PC-3 (cell line): ENCODE measurements at regions not wholly inside any gene's neighbourhood (a gene's known extent, or its start where the extent isn't known, plus 50 kb on each side); places are given as distances from the start of the nearest gene placed in this dataset.
A peak's percentile ranks its signal among the peaks of the same experiment; 100 is the strongest.

Source experiments
- ATAC-seq: fragments of 200-7000 bp; cut with Tn5 transposase; 2 replicates; pipeline ENCODE4 v1.9.1; 2020; ENCODE audit warnings: mild to moderate bottlenecking, moderate library complexity
- BruUV-seq: library from RNA; stranded (reverse); fragments of 400-500 nt; replicated peaks from 2 replicates; lab custom pipeline; 2021; lab: Mats Ljungman, UMichigan
- CTCF ChIA-PET: fragments of 300-600 bp; sonication (Branson Sonifier 250); formaldehyde crosslinking; loops from one replicate; lab custom pipeline; 2022; ENCODE audit warnings: antibody characterized with exemption; lab: Charles Lee
- POLR2A ChIA-PET: fragments of 300-600 bp; sonication (Branson Sonifier 250); formaldehyde crosslinking; loops from one replicate; lab custom pipeline; 2022; ENCODE audit warnings: antibody characterized with exemption; ENCODE audit not compliant: unreplicated experiment; lab: Charles Lee
- DNase-seq: peaks from one replicate; pipeline ENCODE4 v3.0.0-alpha.2; 2015
- H2AFZ ChIP-seq: fragments of 300-600 bp; sonication (generic); 2 replicates; pipeline ENCODE4 v1.6.0; 2016; ENCODE audit warnings: antibody characterized with exemption, low read length
- H3F3A ChIP-seq: fragments of 300-600 bp; sonication (generic); one replicate; pipeline ENCODE4 v1.6.0; 2017; ENCODE audit warnings: antibody characterized with exemption, low read length, control low read depth, mild to moderate bottlenecking; ENCODE audit not compliant: unreplicated experiment
- H3K27ac ChIP-seq: fragments of 300-600 bp; sonication (generic); 2 replicates; pipeline ENCODE4 v1.5.1; 2016; ENCODE audit warnings: mild to moderate bottlenecking, low read length
- H3K27me3 ChIP-seq: fragments of 300-600 bp; sonication (generic); 2 replicates; pipeline ENCODE4 v1.6.1; 2016; ENCODE audit warnings: low read length, mixed read lengths
- H3K36me3 ChIP-seq: fragments of 300-600 bp; sonication (generic); 2 replicates; pipeline ENCODE4 v1.6.1; 2016; ENCODE audit warnings: low read depth, mixed run types, low read length, mixed read lengths
- H3K4me1 ChIP-seq: fragments of 300-600 bp; sonication (generic); 2 replicates; pipeline ENCODE4 v1.5.1; 2016; ENCODE audit warnings: low read length; ENCODE audit not compliant: insufficient read depth
- H3K4me2 ChIP-seq: fragments of 300-600 bp; sonication (generic); 2 replicates; pipeline ENCODE4 v1.6.0; 2016; ENCODE audit warnings: low read length
- H3K4me3 ChIP-seq: fragments of 300-600 bp; sonication (generic); 2 replicates; pipeline ENCODE4 v1.5.1; 2016; ENCODE audit warnings: mild to moderate bottlenecking, low read length, mixed read lengths
- H3K79me2 ChIP-seq: fragments of 300-600 bp; sonication (generic); 2 replicates; pipeline ENCODE4 v1.6.1; 2017; ENCODE audit warnings: low read length, mixed read lengths
- H3K9ac ChIP-seq: fragments of 300-600 bp; sonication (generic); 2 replicates; pipeline ENCODE4 v1.6.0; 2016; ENCODE audit warnings: mild to moderate bottlenecking, low read length
- H3K9me2 ChIP-seq: fragments of 300-600 bp; sonication (generic); replicated peaks from 2 replicates; pipeline ENCODE4 v1.6.1; 2016; ENCODE audit warnings: mixed run types, low read length, mixed read lengths
- H3K9me3 ChIP-seq: fragments of 300-600 bp; sonication (generic); 2 replicates; pipeline ENCODE4 v1.6.1; 2016; ENCODE audit warnings: low read length, mixed read lengths
- H4K20me1 ChIP-seq: fragments of 300-600 bp; sonication (generic); 2 replicates; pipeline ENCODE4 v1.6.1; 2016; ENCODE audit warnings: low read length, mixed read lengths
- EZH2 ChIP-seq: fragments of 300-600 bp; sonication (generic); IDR thresholded peaks from one replicate; pipeline ENCODE4 v1.6.1; 2017; ENCODE audit warnings: antibody characterized with exemption, mild to moderate bottlenecking, low read length; ENCODE audit not compliant: unreplicated experiment
- EZH2phosphoT487 ChIP-seq: fragments of 300-600 bp; sonication (generic); IDR thresholded peaks from 2 replicates; pipeline ENCODE4 v1.6.1; 2018; ENCODE audit warnings: mild to moderate bottlenecking, antibody characterized with exemption, low read length, borderline replicate concordance
- intact Hi-C: fragments of 100-400 bp; cut with micrococcal nuclease; formaldehyde crosslinking; loops from 2 replicates; pipeline ENCODE4 v1.9.0; 2023
- TF ChIP-seq, protein P1 (sequence below): fragments of 300-600 bp; sonication (generic); conservative IDR thresholded peaks from 2 replicates; pipeline ENCODE4 v1.5.1; 2017; ENCODE audit warnings: antibody characterized with exemption, low read depth, mild to moderate bottlenecking, low read length

DNA sequence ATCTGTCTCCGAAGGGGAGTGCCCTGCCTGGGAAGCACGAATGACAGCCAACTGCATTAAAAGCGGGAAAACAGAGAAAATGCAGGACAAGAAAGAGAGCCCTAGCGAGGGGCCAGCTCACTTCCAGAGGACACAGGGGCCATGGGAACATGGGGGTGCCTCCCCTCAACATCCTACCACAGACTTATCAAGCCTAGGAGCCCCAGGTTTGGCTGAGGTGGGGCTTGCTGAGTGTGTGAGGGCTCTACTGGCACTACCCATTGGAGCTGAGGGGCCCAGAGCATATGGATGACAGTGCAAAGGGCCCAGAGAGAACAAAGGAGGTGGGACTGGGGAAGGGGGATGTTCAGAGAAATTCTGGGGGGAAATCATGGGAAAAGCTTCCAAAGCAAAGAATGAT, 101.8 kb downstream of the PJA1 start:
- intact Hi-C loops = no loop called here
- CTCF ChIA-PET = no interaction called here
- BruUV-seq = no TSS peak

DNA sequence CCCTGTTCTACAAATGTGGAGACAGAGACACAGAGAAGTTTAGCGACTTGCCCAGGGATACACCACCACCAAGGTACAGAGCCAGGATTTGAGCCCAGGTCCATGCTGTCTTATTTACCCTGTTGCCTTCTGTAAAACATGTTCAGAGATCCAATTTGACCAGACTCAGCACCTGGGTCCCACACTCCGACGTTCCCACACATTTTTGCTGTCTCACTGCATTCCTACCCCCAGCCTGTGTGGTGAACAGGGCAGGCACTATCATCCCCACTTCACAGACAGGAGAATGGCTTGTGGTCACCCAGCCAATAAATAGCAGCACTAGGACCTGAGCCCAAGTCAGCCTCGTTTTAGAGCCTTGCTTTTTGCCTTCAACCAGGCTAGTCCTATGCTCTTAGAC, 102.8 kb downstream of the PJA1 start:
- Histone ChIP-seq H4K20me1 (no peaks in the 10 kb centered on the region), H3K4me1 (peaks cover 4% of the 10 kb centered on the region; the same call in 1 of the 2 replicates), H3K79me2 (no peaks in the 10 kb centered on the region), H3K36me3 (no peaks in the 10 kb centered on the region), H3K9me3 (no peaks in the 10 kb centered on the region), H3K27me3 (no peaks in the 10 kb centered on the region), H3K9me2 (no peaks in the 10 kb centered on the region), H3K27ac (no peak overlapping the region), H3K9ac (no peak overlapping the region), H3F3A (no peaks in the 10 kb centered on the region), H3K4me2 (no peak overlapping the region), H3K4me3 (no peak overlapping the region), H2AFZ (no peak overlapping the region)
- TF ChIP-seq EZH2 (no peak), EZH2phosphoT487 (no peak)
- TF ChIP-seq, protein P1, sequence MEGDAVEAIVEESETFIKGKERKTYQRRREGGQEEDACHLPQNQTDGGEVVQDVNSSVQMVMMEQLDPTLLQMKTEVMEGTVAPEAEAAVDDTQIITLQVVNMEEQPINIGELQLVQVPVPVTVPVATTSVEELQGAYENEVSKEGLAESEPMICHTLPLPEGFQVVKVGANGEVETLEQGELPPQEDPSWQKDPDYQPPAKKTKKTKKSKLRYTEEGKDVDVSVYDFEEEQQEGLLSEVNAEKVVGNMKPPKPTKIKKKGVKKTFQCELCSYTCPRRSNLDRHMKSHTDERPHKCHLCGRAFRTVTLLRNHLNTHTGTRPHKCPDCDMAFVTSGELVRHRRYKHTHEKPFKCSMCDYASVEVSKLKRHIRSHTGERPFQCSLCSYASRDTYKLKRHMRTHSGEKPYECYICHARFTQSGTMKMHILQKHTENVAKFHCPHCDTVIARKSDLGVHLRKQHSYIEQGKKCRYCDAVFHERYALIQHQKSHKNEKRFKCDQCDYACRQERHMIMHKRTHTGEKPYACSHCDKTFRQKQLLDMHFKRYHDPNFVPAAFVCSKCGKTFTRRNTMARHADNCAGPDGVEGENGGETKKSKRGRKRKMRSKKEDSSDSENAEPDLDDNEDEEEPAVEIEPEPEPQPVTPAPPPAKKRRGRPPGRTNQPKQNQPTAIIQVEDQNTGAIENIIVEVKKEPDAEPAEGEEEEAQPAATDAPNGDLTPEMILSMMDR = no peak
- BruUV-seq = no TSS peak
- DNase-seq = no peak
- ChIA-PET CTCF (interaction anchor here (2.8 kb wide), 1 partner anchor 235 kb away, joined by 48 read pairs; the partner anchor contains the start of gene EFNB1), POLR2A (no interaction called here)
- ATAC-seq = no peak
- intact Hi-C loops = no loop called here

More for the DNA sequence above, 101.8 kb downstream of the PJA1 start:
- Histone ChIP-seq H3K4me3 (no peak overlapping the region), H3K79me2 (no peaks in the 10 kb centered on the region), H2AFZ (no peak overlapping the region), H3K4me2 (no peak overlapping the region), H3K4me1 (peaks cover 4% of the 10 kb centered on the region; the same call in 1 of the 2 replicates), H3F3A (no peaks in the 10 kb centered on the region), H3K9me3 (no peaks in the 10 kb centered on the region), H4K20me1 (no peaks in the 10 kb centered on the region), H3K27ac (no peak overlapping the region), H3K36me3 (no peaks in the 10 kb centered on the region), H3K9me2 (no peaks in the 10 kb centered on the region), H3K9ac (no peak overlapping the region), H3K27me3 (no peaks in the 10 kb centered on the region)
- ATAC-seq (no peak), DNase-seq (no peak)
- POLR2A ChIA-PET = no interaction called here
- TF ChIP-seq EZH2phosphoT487 = no peak
- TF ChIP-seq EZH2 = no peak
- TF ChIP-seq, protein P1 = no peak

DNA sequence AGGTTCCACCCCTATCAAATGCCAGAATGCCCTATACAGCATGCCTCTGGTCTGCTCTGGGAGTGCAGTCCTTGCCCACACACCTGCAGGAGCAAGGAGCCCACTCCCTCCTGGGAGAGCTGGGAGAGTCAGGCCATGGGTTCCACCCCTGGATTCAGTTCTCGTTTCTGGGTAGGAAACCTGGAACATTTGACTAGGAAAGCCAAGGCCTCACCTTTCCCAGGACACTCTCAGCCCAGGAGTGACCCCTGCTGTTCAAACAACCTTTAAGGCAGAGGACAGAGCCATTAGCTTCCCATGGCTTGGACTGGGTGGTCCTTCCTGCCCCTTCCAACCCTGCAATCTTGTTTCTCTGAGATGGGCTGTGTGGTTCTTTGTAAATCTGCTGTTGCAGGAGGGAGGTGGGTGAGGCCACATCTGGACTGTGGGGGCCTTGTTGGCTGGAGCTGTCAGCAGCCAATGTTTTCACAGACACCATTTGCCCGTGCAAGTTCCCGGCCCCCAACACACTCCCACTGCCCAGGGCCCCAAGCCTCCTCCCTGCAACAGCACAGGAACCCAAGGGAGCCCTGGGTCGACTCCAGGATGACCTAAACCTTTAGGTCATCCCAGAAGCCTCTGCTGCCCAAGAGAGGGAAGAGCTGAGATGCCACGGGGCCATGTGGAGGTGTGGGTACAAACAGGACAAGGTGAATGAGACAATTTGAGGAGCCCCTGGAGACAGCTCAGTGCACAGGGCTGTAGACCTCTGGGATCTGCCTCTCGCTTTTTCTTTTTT, 104.4 kb downstream of the PJA1 start:
- intact Hi-C loops = loop anchor here (1.0 to 2.0 kb wide), 3 partner anchors 34 to 233 kb away; no protein-coding TSS in a partner anchor
- peak; percentile 86 for ATAC-seq
- POLR2A ChIA-PET = interaction anchor here (0.7 to 1.2 kb wide), 2 partner anchors 217 to 232 kb away, joined by 4 to 6 read pairs; partner anchors contain the start of gene EFNB1

More for the DNA sequence above, 104.4 kb downstream of the PJA1 start:
- Histone ChIP-seq H3K4me1 (peaks cover 4% of the 10 kb centered on the region; the same call in 1 of the 2 replicates), H3K36me3 (no peaks in the 10 kb centered on the region), H3K79me2 (no peaks in the 10 kb centered on the region), H3F3A (no peaks in the 10 kb centered on the region), H4K20me1 (no peaks in the 10 kb centered on the region), H3K9me2 (no peaks in the 10 kb centered on the region), H3K4me2 (no peak overlapping the region), H3K4me3 (no peak overlapping the region), H3K9me3 (no peaks in the 10 kb centered on the region), H3K27me3 (no peaks in the 10 kb centered on the region), H2AFZ (peak overlapping the region; percentile 48; the same call in 1 of the 2 replicates), H3K27ac (no peak overlapping the region), H3K9ac (no peak overlapping the region)
- no TSS peak for BruUV-seq
- DNase-seq = peak; percentile 61
- CTCF ChIA-PET = interaction anchor here (0.8 to 2.8 kb wide), 3 partner anchors 29 to 238 kb away, joined by 3 to 48 read pairs (median 9); partner anchors contain the start of gene EFNB1
- TF ChIP-seq, protein P1 = peak; percentile 58
- no peak for TF ChIP-seq EZH2
